Stimulated activated CD4-positive, alpha-beta T cell treated with anti-CD3 and anti-CD28 coated beads, Interleukin-12 subunit alpha, Interleukin-12 subunit beta, amount 100 ng/mL, for 24 hours (primary cell): ENCODE measurements at regions not wholly inside any gene's neighbourhood (a gene's known extent, or its start where the extent isn't known, plus 50 kb on each side); places are given as distances from the start of the nearest gene placed in this dataset.
A peak's percentile ranks its signal among the peaks of the same experiment; 100 is the strongest.
"Not testable (repeated sequence)": the region's sequence is repeated elsewhere in the genome, so short reads cannot be mapped to it uniquely, and the experiment has no call there.

ENCODE experiments used
- DNase-seq, 2 experiments: peaks; one replicate each; pipeline ENCODE4 v3.0.0-alpha.2; 2020; ENCODE audit warnings: low read depth in 2 of 2

GRCh38 chr15:20785151-20785936 is 80.8 kb downstream of the POTEB2 start:
- DNase-seq = not testable (repeated sequence)

DNA sequence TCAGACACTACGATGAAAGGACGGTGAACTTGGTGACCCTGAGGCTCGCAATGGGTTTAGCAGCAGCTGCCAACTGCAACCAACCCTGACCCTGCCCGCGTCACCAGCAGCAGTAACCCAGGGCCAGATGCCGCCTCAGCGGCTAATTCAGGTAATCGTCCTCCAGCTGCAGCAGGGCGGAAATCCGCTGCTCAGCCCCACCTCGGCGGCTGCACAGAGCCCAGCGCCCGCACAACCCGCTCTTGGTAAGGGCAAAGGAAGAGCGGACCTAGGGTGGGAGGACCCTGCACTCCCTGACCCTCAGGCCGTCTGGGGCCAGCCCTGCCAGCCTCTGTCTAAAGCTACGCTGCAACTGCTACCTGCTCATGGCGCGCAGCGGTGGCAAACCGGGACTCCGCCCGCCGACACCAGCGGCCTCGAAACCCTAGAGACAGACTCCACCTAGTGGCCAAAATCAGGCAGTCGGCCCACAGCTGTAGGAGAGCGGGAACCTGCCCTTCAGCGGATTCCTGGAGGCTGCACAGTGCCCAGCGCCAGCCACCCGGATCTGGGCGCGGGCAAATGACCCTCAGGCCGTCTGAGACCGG is 82.4 kb downstream of the POTEB2 start:
- DNase-seq = not testable (repeated sequence)

GRCh38 chr15:20775412-20775811 is 90.7 kb downstream of the POTEB2 start:
- not testable (repeated sequence) for DNase-seq

- not testable (repeated sequence) for DNase-seq
These were observed 98.2 kb downstream of the POTEB2 start for GRCh38 chr15:20767943-20768342.

DNA sequence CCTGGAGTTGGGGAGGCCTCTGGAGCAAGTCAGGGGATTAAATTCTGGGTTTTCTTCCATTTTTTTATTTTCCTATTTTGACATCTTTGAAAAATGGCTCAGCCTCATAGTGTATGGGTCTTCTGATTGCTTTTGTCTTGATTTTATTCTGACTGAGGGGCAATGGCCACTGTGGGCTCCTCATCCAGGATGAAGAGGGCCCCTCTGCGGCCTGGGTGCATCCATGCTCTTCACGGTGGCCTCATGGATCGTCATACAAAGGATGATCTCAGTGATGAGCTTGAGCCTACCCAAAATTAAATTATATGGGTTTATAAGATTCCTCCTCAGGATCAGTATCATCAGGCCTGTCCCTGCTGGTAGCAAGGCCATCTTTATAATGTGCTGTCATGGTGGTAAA is 103.7 kb downstream of the POTEB2 start:
- not testable (repeated sequence) for DNase-seq

DNA sequence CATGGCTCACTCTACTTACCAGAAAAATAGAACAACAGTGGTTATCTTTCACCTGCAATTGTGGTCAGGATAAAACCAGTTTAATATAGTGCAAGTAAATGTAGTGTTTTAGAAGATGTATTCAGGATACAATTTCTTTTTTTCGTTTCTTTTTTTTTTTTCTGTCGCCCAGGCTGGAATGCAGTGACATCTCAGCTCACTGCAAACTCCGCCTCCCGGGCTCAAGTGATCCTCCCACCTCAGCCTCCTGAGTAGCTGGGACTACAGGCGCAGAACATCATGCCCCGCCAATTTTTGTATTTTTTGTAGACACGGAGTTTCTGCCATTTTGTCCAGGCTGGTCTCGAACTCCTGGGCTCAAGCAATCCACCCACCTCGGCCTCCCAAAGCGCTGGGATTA is 109.7 kb downstream of the POTEB2 start:
- not testable (repeated sequence) for DNase-seq

GRCh38 chr15:20755665-20756398 is 110.3 kb downstream of the POTEB2 start:
- DNase-seq = peak; percentile 44 to 64

- not testable (repeated sequence) for DNase-seq
These were observed 132.6 kb downstream of the POTEB2 start for GRCh38 chr15:20733493-20733892.
